K562 (cell line): ENCODE measurements at regions not wholly inside any gene's neighbourhood (a gene's known extent, or its start where the extent isn't known, plus 50 kb on each side); places are given as distances from the start of the nearest gene placed in this dataset.

Experiments used
- CEBPG ChIP-seq, 3 experiments: fragments of 200-800 bp in 1 of 3; sonication (Bioruptor generic) in 1 of 3; sonication (generic) in 1 of 3; formaldehyde crosslinking in 1 of 3; IDR thresholded peaks in 2 of 3; conservative IDR thresholded peaks in 1 of 3; 2 replicates each; pipeline versions ENCODE4 v1.6.1 to v1.8.0; 2016 to 2022; ENCODE audit warnings: missing compliant biosample characterization in 2 of 3, missing genetic modification characterization in 2 of 3, mild to moderate bottlenecking in 1 of 3, missing genetic modification reagents in 1 of 3
- CTBP1 ChIP-seq: fragments of 450-650 bp; IDR thresholded peaks from 2 replicates; pipeline ENCODE4 v1.6.1; 2016; ENCODE audit warnings: borderline replicate concordance
- HMGXB4 ChIP-seq: sonication (generic); formaldehyde crosslinking; IDR thresholded peaks from 2 replicates; pipeline ENCODE4 v1.8.1; 2023; ENCODE audit warnings: mild to moderate bottlenecking, missing genetic modification reagents
- ILF3 ChIP-seq: fragments of 450-650 bp; IDR thresholded peaks from 2 replicates; pipeline ENCODE4 v1.6.1; 2018; ENCODE audit warnings: antibody characterized with exemption, mild to moderate bottlenecking, moderate library complexity, borderline replicate concordance
- MTF1 ChIP-seq: fragments of 250-450 bp; sonication (Bioruptor Pico); IDR thresholded peaks from 2 replicates; pipeline ENCODE4 v1.9.0; 2021; ENCODE audit warnings: moderate library complexity, mild to moderate bottlenecking, inconsistent platforms, borderline replicate concordance
- NFXL1 ChIP-seq: fragments of 450-650 bp; formaldehyde crosslinking; IDR thresholded peaks from 2 replicates; pipeline ENCODE4 v1.4.0; 2021; ENCODE audit warnings: mild to moderate bottlenecking
- RBM39 ChIP-seq: fragments of 200-400 bp; formaldehyde crosslinking; optimal IDR thresholded peaks from 2 replicates; pipeline ENCODE3; 2018; ENCODE audit warnings: low read depth, low read length
- TCF7 ChIP-seq: sonication (generic); IDR thresholded peaks from 2 replicates; pipeline ENCODE4 v1.6.1; 2016; ENCODE audit warnings: antibody characterized with exemption, borderline replicate concordance
- TF ChIP-seq, protein P1 (sequence below): IDR thresholded peaks from 2 replicates; pipeline ENCODE4 v1.6.1; 2011; ENCODE audit warnings: borderline replicate concordance, low read depth, mild to moderate bottlenecking, moderate library complexity, low read length; ENCODE audit not compliant: insufficient read depth, poor library complexity, severe bottlenecking
- TF ChIP-seq, protein P2 (sequence below): fragments of 450-650 bp; IDR thresholded peaks from 2 replicates; pipeline ENCODE4 v1.6.1; 2017; ENCODE audit warnings: antibody characterized with exemption, mild to moderate bottlenecking

DNA sequence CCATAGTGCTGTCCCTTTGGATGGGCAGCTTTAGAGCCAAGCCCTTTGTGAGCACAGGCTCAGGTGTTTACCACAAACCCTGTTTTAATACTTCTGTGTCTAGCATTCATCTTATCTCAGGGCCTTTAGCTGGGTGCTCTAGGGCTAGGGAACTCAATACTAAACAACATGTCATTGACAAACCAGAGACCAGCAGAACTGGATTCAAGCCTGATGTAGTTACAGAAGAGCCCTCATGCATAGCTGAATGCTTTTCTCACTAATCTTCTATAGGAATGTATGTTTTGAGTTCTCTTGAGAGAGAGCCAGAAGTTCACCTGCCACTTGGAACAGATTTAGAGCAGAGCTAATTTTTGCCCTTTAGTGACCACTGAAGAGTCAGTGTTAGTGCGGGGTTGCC is 142.6 kb downstream of the DCK start (continued):
- TF ChIP-seq, protein P1, sequence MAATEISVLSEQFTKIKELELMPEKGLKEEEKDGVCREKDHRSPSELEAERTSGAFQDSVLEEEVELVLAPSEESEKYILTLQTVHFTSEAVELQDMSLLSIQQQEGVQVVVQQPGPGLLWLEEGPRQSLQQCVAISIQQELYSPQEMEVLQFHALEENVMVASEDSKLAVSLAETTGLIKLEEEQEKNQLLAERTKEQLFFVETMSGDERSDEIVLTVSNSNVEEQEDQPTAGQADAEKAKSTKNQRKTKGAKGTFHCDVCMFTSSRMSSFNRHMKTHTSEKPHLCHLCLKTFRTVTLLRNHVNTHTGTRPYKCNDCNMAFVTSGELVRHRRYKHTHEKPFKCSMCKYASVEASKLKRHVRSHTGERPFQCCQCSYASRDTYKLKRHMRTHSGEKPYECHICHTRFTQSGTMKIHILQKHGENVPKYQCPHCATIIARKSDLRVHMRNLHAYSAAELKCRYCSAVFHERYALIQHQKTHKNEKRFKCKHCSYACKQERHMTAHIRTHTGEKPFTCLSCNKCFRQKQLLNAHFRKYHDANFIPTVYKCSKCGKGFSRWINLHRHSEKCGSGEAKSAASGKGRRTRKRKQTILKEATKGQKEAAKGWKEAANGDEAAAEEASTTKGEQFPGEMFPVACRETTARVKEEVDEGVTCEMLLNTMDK = no peak
- TF ChIP-seq ILF3 (no peak), TCF7 (no peak), NFXL1 (no peak), RBM39 (no peak), CTBP1 (no peak), MTF1 (CRISPR knock-in tag) (no peak), CEBPG (CRISPR knock-in tag; IDR thresholded peaks at IDR 0.05) (no peak), CEBPG (tag; conservative IDR thresholded peaks at IDR 0.05 in 1 of 2, IDR thresholded peaks at IDR 0.05 in 1 of 2) (no peak), HMGXB4 (CRISPR knock-in tag) (no peak)
- TF ChIP-seq, protein P2, sequence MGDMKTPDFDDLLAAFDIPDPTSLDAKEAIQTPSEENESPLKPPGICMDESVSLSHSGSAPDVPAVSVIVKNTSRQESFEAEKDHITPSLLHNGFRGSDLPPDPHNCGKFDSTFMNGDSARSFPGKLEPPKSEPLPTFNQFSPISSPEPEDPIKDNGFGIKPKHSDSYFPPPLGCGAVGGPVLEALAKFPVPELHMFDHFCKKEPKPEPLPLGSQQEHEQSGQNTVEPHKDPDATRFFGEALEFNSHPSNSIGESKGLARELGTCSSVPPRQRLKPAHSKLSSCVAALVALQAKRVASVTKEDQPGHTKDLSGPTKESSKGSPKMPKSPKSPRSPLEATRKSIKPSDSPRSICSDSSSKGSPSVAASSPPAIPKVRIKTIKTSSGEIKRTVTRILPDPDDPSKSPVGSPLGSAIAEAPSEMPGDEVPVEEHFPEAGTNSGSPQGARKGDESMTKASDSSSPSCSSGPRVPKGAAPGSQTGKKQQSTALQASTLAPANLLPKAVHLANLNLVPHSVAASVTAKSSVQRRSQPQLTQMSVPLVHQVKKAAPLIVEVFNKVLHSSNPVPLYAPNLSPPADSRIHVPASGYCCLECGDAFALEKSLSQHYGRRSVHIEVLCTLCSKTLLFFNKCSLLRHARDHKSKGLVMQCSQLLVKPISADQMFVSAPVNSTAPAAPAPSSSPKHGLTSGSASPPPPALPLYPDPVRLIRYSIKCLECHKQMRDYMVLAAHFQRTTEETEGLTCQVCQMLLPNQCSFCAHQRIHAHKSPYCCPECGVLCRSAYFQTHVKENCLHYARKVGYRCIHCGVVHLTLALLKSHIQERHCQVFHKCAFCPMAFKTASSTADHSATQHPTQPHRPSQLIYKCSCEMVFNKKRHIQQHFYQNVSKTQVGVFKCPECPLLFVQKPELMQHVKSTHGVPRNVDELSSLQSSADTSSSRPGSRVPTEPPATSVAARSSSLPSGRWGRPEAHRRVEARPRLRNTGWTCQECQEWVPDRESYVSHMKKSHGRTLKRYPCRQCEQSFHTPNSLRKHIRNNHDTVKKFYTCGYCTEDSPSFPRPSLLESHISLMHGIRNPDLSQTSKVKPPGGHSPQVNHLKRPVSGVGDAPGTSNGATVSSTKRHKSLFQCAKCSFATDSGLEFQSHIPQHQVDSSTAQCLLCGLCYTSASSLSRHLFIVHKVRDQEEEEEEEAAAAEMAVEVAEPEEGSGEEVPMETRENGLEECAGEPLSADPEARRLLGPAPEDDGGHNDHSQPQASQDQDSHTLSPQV = no peak
